ENCODE measurements at regions not wholly inside any gene's neighbourhood (a gene's known extent, or its start where the extent isn't known, plus 50 kb on each side); places are given as distances from the start of the nearest gene placed in this dataset.

DNA sequence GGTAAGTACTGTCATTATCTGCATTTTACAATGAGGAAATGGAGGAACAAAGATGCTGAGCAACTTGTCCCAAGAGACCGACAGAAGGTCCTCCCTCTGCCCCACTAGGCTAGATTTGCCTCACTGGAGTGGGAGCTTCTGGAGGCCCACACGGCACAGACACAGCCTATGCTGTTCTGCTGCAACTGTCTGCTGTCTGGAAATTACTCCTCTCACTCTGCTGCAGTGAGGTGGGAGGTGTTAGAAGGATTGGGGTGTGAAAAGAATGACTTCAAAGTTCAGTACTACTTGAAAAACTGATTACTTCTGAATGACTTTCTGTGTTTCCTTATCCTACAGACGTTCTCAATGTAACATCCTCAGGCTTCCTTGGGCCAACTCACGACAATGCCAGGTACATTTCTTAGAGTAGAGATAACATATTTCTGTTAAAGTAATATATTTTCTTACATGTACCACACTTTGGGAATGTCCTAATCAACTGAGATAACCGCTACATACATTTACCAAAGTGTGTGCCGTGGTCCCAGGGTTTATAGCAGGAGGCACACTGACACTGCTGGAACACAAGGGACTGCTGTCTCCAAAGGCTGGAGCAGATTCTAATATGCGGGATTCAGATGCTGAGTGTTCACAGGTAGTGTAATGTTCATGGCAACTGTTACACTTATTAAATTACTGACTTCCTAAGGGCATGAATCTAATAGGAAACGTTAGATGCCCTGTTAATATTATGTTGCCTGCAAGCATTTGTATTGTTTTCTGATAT, 53.5 kb upstream of the WASF3 start:
- TF ChIP-seq, protein P1, sequence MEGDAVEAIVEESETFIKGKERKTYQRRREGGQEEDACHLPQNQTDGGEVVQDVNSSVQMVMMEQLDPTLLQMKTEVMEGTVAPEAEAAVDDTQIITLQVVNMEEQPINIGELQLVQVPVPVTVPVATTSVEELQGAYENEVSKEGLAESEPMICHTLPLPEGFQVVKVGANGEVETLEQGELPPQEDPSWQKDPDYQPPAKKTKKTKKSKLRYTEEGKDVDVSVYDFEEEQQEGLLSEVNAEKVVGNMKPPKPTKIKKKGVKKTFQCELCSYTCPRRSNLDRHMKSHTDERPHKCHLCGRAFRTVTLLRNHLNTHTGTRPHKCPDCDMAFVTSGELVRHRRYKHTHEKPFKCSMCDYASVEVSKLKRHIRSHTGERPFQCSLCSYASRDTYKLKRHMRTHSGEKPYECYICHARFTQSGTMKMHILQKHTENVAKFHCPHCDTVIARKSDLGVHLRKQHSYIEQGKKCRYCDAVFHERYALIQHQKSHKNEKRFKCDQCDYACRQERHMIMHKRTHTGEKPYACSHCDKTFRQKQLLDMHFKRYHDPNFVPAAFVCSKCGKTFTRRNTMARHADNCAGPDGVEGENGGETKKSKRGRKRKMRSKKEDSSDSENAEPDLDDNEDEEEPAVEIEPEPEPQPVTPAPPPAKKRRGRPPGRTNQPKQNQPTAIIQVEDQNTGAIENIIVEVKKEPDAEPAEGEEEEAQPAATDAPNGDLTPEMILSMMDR (IDR thresholded peaks at IDR 0.05; ENCODE audit: low read depth, low read length) = no peak
- TF ChIP-seq MYC (IDR thresholded peaks at IDR 0.05; ENCODE audit: low read depth, low read length) = no peak

All from NB4 (cell line).